Vagina (tissue), 2 donors: ENCODE measurements at regions not wholly inside any gene's neighbourhood (a gene's known extent, or its start where the extent isn't known, plus 50 kb on each side); places are given as distances from the start of the nearest gene placed in this dataset.

Experiments
- DNase-seq, 2 donors: peaks; one replicate each; pipeline ENCODE4 v3.0.0-alpha.2; 2017; ENCODE audit errors: extremely low spot score in 2 of 2
- H3K27ac ChIP-seq: fragments of 200-600 bp; sonication (generic); one replicate; pipeline ENCODE4 v1.5.1; 2019
- H3K27me3 ChIP-seq: fragments of 200-600 bp; sonication (generic); one replicate; pipeline ENCODE4 v1.5.1; 2019
- H3K36me3 ChIP-seq, 2 donors: fragments of 200-600 bp; sonication (generic); one replicate each; pipeline ENCODE4 v1.5.1; 2017 to 2019
- H3K4me1 ChIP-seq: fragments of 200-600 bp; sonication (generic); one replicate; pipeline ENCODE4 v1.5.1; 2019
- H3K4me3 ChIP-seq, 2 donors: fragments of 200-600 bp; sonication (generic); 1 replicate in 1 of 2; 2 replicates in 1 of 2; pipeline ENCODE4 v1.5.1; 2016 to 2019
- H3K9me3 ChIP-seq: fragments of 200-600 bp; sonication (generic); one replicate; pipeline ENCODE4 v1.5.1; 2019
- POLR2A ChIP-seq, 2 donors: fragments of 450-650 bp; IDR thresholded peaks; one replicate each; pipeline ENCODE4 v1.6.1; 2017; ENCODE audit warnings: antibody characterized with exemption in 2 of 2, mild to moderate bottlenecking in 2 of 2, moderate library complexity in 2 of 2
- POLR2AphosphoS5 ChIP-seq, 2 donors: sonication (generic); formaldehyde crosslinking; IDR thresholded peaks; one replicate each; pipeline ENCODE4 v1.9.0; 2017; ENCODE audit warnings: antibody characterized with exemption in 2 of 2, mild to moderate bottlenecking in 2 of 2, low read depth in 1 of 2; ENCODE audit not compliant: insufficient read depth in 1 of 2
- intact Hi-C: fragments of 100-400 bp; cut with DNase I; formaldehyde crosslinking; loops from one replicate; pipeline ENCODE4 v1.15.1; 2023
- TF ChIP-seq, protein P1 (sequence below), 3 experiments: fragments of 450-650 bp in 2 of 3; fragments of 200-600 bp in 1 of 3; sonication (generic) in 1 of 3; IDR thresholded peaks; one replicate each; pipeline ENCODE4 v1.5.1; 2017 to 2019; ENCODE audit warnings: antibody characterized with exemption in 3 of 3, mild to moderate bottlenecking in 2 of 3, moderate library complexity in 2 of 3

DNA sequence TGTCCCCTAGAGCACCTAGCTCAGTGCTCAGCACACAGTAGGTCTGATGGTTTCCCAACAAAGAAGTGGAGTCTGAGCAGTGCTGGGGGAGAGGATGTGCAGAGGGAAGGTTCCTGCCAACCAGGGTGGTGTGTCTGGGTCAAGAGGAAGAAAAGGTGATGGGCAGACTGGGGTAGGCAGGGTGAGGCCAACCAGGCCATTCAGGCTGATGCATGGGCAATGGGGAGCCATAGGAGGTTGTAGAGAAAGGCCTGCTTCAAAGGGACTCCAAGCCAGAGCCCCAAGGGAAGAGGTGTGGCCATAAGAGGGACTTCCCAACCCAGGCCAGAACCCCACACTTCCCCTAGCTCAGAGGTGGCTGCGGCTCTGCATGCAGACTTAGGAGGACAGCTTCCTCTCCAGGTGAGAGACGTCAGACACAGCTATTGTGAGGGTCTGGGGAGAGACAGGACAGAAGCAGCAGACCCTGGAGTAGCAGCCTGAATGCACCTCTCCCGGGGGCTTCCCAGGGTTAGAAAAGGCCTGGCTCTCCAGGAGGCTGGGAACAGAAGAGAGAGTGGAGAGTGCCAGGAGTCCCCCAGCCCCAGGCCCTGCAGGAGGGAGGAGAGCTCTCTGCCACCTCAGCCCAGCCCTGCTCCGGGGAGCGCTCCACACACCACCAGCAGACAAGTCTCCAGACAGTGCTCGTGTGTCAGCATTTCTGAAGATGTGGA, 87.4 kb upstream of the ZMIZ1 start:
- Histone ChIP-seq H3K4me1 (peaks cover 23% of the 10 kb centered on the region), H3K36me3 (no peaks in the 10 kb centered on the region), H3K4me3 (no peak overlapping the region), H3K27ac (no peak overlapping the region), H3K9me3 (no peaks in the 10 kb centered on the region), H3K27me3 (no peaks in the 10 kb centered on the region)
- DNase-seq = no peak
- TF ChIP-seq POLR2AphosphoS5 (IDR thresholded peaks at IDR 0.05; ENCODE audit: insufficient read depth in 1 of 2, low read depth in 1 of 2) (no peak), POLR2A (IDR thresholded peaks at IDR 0.05) (no peak)
- TF ChIP-seq, protein P1, sequence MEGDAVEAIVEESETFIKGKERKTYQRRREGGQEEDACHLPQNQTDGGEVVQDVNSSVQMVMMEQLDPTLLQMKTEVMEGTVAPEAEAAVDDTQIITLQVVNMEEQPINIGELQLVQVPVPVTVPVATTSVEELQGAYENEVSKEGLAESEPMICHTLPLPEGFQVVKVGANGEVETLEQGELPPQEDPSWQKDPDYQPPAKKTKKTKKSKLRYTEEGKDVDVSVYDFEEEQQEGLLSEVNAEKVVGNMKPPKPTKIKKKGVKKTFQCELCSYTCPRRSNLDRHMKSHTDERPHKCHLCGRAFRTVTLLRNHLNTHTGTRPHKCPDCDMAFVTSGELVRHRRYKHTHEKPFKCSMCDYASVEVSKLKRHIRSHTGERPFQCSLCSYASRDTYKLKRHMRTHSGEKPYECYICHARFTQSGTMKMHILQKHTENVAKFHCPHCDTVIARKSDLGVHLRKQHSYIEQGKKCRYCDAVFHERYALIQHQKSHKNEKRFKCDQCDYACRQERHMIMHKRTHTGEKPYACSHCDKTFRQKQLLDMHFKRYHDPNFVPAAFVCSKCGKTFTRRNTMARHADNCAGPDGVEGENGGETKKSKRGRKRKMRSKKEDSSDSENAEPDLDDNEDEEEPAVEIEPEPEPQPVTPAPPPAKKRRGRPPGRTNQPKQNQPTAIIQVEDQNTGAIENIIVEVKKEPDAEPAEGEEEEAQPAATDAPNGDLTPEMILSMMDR (IDR thresholded peaks at IDR 0.05) = no peak
- intact Hi-C loops = no loop called here

DNA sequence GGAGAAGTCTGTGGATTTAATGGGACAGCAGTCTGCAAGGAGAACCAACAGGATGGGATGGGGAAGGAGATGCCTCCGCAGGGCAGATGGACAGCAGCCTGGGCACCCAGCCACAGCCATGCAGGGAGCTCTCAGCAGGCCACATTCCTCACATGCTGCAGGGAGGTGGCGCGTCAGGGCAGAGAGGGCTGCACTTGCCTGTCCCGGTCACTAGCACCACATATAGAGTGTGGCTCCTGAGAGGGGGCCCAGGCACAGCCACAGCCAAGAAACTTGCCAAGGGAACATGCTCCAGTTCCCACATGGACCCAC, 86.8 kb upstream of the ZMIZ1 start:
- intact Hi-C loops = no loop called here
- Histone ChIP-seq H3K9me3 (no peaks in the 10 kb centered on the region), H3K4me3 (no peak overlapping the region), H3K36me3 (no peaks in the 10 kb centered on the region), H3K27ac (no peak overlapping the region), H3K4me1 (peaks cover 21% of the 10 kb centered on the region), H3K27me3 (no peaks in the 10 kb centered on the region)
- DNase-seq = no peak
- TF ChIP-seq POLR2AphosphoS5 (IDR thresholded peaks at IDR 0.05; ENCODE audit: insufficient read depth in 1 of 2, low read depth in 1 of 2) = no peak
- TF ChIP-seq, protein P1 (IDR thresholded peaks at IDR 0.05) = no peak
- TF ChIP-seq POLR2A (IDR thresholded peaks at IDR 0.05) = no peak

DNA sequence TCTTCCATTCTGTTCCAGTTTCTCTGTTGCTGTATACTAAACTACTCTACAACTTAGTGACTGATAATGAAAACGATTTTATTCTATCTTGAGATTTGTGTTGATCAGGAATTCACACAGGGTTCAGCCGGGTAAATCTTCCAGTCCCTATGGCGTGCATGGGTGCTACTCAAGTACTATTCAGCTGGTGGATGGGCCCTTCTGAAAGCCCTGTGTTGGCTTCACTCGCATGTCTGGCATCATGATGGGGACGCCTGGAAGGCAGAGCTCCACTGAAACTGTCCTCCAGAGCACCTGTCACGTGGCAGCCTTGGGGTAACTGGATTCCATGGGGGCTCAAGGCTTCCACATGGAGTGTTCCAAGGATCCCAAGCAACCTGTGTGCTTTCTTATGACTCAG, 86.0 kb upstream of the ZMIZ1 start:
- intact Hi-C loops = no loop called here
- Histone ChIP-seq H3K9me3 (no peaks in the 10 kb centered on the region), H3K27ac (no peak overlapping the region), H3K36me3 (no peaks in the 10 kb centered on the region), H3K4me3 (no peak overlapping the region), H3K4me1 (peaks cover 14% of the 10 kb centered on the region), H3K27me3 (no peaks in the 10 kb centered on the region)
- DNase-seq = no peak
- TF ChIP-seq, protein P1 (IDR thresholded peaks at IDR 0.05) = no peak
- TF ChIP-seq POLR2AphosphoS5 (IDR thresholded peaks at IDR 0.05; ENCODE audit: insufficient read depth in 1 of 2, low read depth in 1 of 2) (no peak), POLR2A (IDR thresholded peaks at IDR 0.05) (no peak)

DNA sequence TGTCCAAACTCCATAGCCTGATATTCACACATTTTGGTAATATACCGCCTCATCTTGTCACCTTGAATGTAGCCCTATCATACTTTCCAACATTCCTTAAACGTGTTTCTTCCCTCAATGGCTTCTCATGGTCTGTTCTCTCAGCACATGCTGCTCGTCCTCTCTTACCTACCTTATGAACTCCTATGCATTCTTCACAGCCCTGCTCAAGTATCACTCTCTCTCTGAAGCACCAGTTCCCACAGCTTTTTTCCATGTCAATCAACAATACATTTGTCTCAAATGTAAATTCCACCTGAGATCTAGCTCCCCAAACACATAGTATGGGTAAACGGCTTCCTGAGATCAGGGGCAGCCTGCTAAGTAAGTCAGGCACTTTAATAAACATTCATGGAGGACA, 85.2 kb upstream of the ZMIZ1 start:
- DNase-seq = no peak
- TF ChIP-seq, protein P1 (IDR thresholded peaks at IDR 0.05) = no peak
- no peak for TF ChIP-seq POLR2AphosphoS5 (IDR thresholded peaks at IDR 0.05; ENCODE audit: insufficient read depth in 1 of 2, low read depth in 1 of 2)
- no peak for TF ChIP-seq POLR2A (IDR thresholded peaks at IDR 0.05)
- Histone ChIP-seq H3K4me1 (peaks cover 8% of the 10 kb centered on the region), H3K27me3 (no peaks in the 10 kb centered on the region), H3K27ac (no peak overlapping the region), H3K9me3 (no peaks in the 10 kb centered on the region), H3K36me3 (no peaks in the 10 kb centered on the region), H3K4me3 (no peak overlapping the region)
- intact Hi-C loops = no loop called here

DNA sequence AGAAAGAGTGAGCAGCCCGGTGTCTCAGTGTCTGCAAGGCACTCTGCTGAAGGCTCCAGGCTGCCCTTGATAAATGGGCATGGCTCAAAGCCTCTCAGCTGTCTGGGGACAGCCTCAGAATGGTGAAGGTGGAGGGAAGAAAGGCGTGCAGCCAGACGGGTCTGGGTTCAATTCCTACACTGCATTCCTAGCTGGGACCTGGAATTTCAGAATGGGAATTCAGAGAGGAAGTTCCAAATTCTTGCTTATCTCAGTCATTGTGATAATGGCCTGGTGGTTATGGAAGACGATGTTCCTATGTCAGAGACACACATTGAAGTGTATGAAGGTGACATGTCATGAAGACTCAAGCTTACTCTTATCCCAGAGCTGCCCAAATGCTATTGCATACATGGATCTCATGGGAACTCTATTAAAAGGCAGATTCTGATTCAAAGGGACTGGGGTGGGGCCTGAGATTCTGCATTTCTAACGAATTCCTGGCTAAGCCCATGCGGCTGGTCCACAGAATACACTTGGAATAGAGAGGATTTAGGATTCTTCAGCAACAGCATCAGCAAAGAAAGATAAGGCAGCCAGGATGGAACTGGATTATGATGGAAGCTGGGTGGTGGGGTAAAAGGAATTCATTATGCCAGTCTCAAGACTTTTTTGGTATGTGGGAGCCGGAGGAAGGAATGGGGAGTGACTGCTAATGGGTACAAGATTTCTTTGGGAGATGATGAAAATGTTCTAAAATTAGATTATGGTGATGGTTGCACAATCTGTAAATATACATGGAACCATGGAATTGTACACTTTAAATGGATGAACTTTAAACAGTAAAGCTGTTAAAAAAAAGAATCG, 82.6 kb upstream of the ZMIZ1 start:
- Histone ChIP-seq H3K9me3 (no peaks in the 10 kb centered on the region), H3K36me3 (no peaks in the 10 kb centered on the region), H3K27ac (no peak overlapping the region), H3K27me3 (no peaks in the 10 kb centered on the region), H3K4me1 (peaks cover 7% of the 10 kb centered on the region), H3K4me3 (no peak overlapping the region)
- intact Hi-C loops = no loop called here
- TF ChIP-seq POLR2AphosphoS5 (IDR thresholded peaks at IDR 0.05; ENCODE audit: insufficient read depth in 1 of 2, low read depth in 1 of 2) (no peak), POLR2A (IDR thresholded peaks at IDR 0.05) (no peak)
- TF ChIP-seq, protein P1 (IDR thresholded peaks at IDR 0.05) = no peak
- no peak for DNase-seq
